NCI-H2081 (cell line): ENCODE measurements at regions not wholly inside any gene's neighbourhood (a gene's known extent, or its start where the extent isn't known, plus 50 kb on each side); places are given as distances from the start of the nearest gene placed in this dataset.
"Not testable (repeated sequence)": the region's sequence is repeated elsewhere in the genome, so short reads cannot be mapped to it uniquely, and the experiment has no call there.

Source experiments
- DNase-seq, 2 experiments: peaks; one replicate each; lab custom pipeline; 2025; lab: John Stamatoyannopoulos, UW

- DNase-seq: no peak
These were observed 290.5 kb upstream of the EYS start for GRCh38 chr6:65997539-65997938.

GRCh38 chr6:65996096-65996495 is 289.1 kb upstream of the EYS start:
- no peak for DNase-seq

- DNase-seq: no peak
These were observed 282.6 kb upstream of the EYS start for GRCh38 chr6:65989676-65990075.

GRCh38 chr6:65988006-65988405 is 281.0 kb upstream of the EYS start:
- DNase-seq: no peak

- no peak for DNase-seq
These were observed 277.1 kb upstream of the EYS start for GRCh38 chr6:65984089-65984488.

- DNase-seq: no peak
These were observed 272.1 kb upstream of the EYS start for GRCh38 chr6:65979120-65979519.

GRCh38 chr6:65971252-65971651 is 264.2 kb upstream of the EYS start:
- DNase-seq: not testable (repeated sequence)

- no peak for DNase-seq
These were observed 257.2 kb upstream of the EYS start for GRCh38 chr6:65964261-65964660.

- no peak for DNase-seq
These were observed 248.0 kb upstream of the EYS start for GRCh38 chr6:65955034-65955433.

GRCh38 chr6:65948062-65948461 is 241.0 kb upstream of the EYS start:
- DNase-seq: no peak

GRCh38 chr6:65943548-65943947 is 236.5 kb upstream of the EYS start:
- DNase-seq: no peak

GRCh38 chr6:65943051-65943450 is 236.0 kb upstream of the EYS start:
- no peak for DNase-seq

GRCh38 chr6:65938000-65938399 is 231.0 kb upstream of the EYS start:
- DNase-seq: no peak

GRCh38 chr6:65935412-65935811 is 228.4 kb upstream of the EYS start:
- DNase-seq: no peak

- DNase-seq: no peak
These were observed 226.4 kb upstream of the EYS start for GRCh38 chr6:65933390-65933789.

- DNase-seq: no peak
These were observed 220.1 kb upstream of the EYS start for GRCh38 chr6:65927141-65927540.

GRCh38 chr6:65924411-65924810 is 217.4 kb upstream of the EYS start:
- DNase-seq: no peak

GRCh38 chr6:65922049-65922448 is 215.0 kb upstream of the EYS start:
- DNase-seq: no peak

- no peak for DNase-seq
These were observed 201.0 kb upstream of the EYS start for GRCh38 chr6:65908065-65908464.

- no peak for DNase-seq
These were observed 197.0 kb upstream of the EYS start for GRCh38 chr6:65903992-65904391.

- DNase-seq: no peak
These were observed 193.9 kb upstream of the EYS start for GRCh38 chr6:65900928-65901327.

GRCh38 chr6:65896140-65896539 is 189.1 kb upstream of the EYS start:
- no peak for DNase-seq

GRCh38 chr6:65876668-65877067 is 169.6 kb upstream of the EYS start:
- no peak for DNase-seq

- DNase-seq: no peak
These were observed 145.4 kb upstream of the EYS start for GRCh38 chr6:65852369-65852852.

- no peak for DNase-seq
These were observed 123.1 kb upstream of the EYS start for GRCh38 chr6:65830151-65830550.
